Erythroblast (primary cell): ENCODE measurements at regions not wholly inside any gene's neighbourhood (a gene's known extent, or its start where the extent isn't known, plus 50 kb on each side); places are given as distances from the start of the nearest gene placed in this dataset.

ENCODE experiments used
- DNase-seq, 2 experiments: peaks; one replicate each; lab custom pipeline; 2025; lab: John Stamatoyannopoulos, UW
- GATA1 ChIP-seq: IDR thresholded peaks from 2 replicates; pipeline ENCODE4 v1.6.1; 2011; ENCODE audit warnings: low read depth, mild to moderate bottlenecking, control low read depth, low read length, moderate library complexity
- POLR2A ChIP-seq: IDR thresholded peaks from 2 replicates; pipeline ENCODE4 v1.6.1; 2011; ENCODE audit warnings: mild to moderate bottlenecking, low read length

- no peak for DNase-seq
- TF ChIP-seq GATA1, result no peak
- TF ChIP-seq POLR2A, result no peak
Measured at GRCh38 chr10:33519130-33519860, 184.8 kb upstream of the NRP1 start.

GRCh38 chr10:33510206-33510605 is 175.7 kb upstream of the NRP1 start:
- TF ChIP-seq POLR2A (no peak), GATA1 (no peak)
- DNase-seq, result no peak

DNA sequence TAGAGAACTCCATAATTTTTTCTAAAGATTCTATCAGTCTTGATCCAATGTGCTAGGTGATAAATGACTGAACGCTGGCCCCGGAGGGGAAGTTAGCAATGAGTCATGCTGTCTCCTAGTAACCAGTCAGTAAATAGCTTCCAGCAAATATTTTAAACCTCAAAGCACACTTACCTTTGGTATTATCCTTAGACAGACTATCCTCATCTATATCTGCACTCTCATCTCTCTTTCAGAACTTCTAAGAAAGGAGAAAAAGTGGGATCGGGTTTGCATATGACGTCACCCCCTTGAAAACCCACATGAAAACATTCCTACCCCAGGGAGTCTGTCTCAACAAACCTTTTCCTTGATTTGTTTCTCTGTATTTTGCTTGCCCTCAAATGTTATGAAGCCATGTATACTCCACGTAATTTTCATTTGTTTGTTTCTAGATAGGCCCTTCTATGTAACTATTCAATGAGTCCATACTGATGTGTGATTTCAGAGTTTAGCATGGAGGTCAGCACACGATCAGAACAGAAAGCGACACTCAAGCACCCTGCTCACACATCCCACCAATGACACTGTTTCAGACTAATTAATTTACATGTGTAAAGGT is 174.9 kb upstream of the NRP1 start:
- peak; percentile 1 to 7 for DNase-seq
- no peak for TF ChIP-seq POLR2A
- no peak for TF ChIP-seq GATA1

DNA sequence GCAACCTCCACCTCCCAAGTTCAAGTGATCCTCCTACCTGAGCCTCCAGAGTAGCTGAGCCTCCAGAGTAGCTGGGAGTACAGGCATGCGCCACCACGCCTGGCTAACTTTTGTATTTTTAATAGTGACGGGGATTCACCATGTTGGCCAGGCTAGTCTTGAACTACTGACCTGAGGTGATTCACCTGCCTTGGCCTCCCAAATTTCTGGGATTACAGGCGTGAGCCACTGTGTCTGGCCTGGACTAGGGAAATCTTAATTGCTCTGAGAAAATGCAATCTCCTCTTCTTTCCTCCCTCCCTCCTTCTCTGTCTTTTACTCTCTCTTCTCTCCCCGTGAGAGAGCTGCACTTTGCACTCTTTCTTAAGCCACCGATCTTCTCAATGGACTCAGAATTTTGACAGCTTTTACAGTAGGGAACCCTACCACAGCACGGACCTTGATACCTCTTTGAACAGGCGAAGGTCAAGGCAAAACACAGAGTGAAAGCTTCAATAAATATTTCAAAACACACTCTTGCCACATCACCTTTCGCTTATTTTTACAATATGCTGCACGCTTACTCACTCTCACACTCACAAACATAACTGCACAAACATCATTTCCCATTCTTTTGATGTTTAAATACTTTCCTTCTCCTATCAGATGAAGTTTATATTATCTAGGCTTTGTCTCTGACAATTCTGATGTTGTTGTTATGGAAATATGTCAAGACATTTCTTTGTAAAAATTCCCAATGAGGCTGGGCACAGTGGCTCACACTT is 173.4 kb upstream of the NRP1 start:
- DNase-seq, result no peak
- no peak for TF ChIP-seq POLR2A
- no peak for TF ChIP-seq GATA1

GRCh38 chr10:33506838-33507661 is 172.6 kb upstream of the NRP1 start:
- no peak for DNase-seq
- TF ChIP-seq POLR2A (no peak), GATA1 (no peak)

DNA sequence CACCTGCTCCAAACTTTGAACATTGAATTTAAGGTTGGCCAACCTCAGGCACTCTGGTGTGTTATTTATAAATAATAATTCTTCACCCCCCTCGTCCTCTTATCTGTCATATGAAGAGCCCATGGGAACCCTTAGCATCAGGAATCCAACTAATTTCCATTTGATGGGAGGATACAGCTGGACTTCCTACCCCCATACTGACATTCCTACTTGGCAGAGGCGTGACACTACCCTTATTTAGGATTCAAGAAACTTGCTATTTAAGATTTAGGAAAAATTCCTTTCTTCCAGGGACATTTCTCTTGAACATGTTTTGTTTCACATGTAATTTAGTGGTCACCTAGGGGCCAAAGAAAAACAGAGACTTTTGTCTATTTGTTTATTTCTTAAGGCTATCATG is 171.9 kb upstream of the NRP1 start:
- TF ChIP-seq GATA1 (no peak), POLR2A (no peak)
- no peak for DNase-seq

DNA sequence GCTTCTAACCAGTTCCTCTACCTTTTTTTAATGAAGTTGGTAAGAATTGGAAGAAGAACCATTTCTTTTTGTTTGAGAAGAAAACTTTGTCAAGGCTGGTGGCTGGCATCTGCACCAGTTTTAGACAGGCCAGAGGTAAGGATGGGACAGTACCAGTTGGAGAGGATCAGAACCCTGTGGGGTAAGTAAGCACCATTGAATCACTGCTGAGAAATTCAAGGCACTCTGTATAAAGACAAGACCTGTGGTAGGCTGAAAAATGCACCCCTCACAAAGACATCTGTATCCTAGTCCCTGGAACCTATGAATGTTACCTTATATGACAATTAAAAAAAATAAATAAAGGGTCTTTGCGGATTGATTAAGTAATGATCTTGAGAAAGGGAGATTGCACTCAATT is 166.7 kb upstream of the NRP1 start:
- TF ChIP-seq GATA1 (no peak), POLR2A (no peak)
- DNase-seq, result no peak

DNA sequence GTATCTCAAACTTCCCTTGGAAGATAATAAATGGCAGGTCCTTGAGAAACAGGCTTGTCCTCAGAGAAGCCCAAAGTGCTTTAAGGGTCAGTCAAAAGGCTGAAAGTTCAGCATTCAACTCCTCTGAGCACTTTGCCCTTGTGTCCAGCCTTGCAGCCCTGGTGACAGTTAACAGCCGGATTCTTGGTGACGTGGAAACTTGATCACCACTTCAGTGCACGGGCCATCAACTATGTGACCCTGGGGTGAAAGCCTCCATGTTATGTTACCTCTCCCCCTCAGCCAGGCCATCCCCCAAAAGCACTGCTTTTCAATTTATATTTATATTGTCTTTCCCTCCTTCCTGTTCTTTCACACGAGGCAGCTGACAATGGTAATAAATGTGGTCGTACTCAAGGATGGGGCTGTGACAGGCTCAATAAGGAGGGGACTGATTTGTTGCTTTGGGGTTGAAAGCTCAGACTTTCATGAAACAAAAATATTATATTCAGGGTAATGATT is 164.0 kb upstream of the NRP1 start:
- DNase-seq, result no peak
- TF ChIP-seq GATA1 (no peak), POLR2A (no peak)

DNA sequence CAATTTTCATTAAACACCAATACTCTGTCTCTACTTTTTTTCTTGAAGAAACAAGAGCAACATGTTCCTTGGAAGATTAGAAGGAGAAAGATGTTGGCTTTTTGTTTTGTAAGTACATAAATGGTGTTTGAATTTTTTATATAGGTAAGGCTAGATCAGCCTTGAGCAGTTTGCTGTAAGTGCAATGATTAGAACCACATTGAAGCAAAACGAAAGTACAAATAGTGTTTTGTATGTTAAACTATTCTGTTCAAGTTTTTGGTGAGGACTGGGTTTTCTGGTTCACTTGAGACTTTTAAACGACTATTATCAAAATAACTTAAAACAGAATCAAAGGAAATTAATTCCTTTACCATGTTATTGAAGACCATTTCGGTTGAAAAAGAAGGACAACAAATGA is 162.9 kb upstream of the NRP1 start:
- no peak for TF ChIP-seq GATA1
- TF ChIP-seq POLR2A, result no peak
- DNase-seq, result no peak

GRCh38 chr10:33496096-33496495 is 161.6 kb upstream of the NRP1 start:
- TF ChIP-seq POLR2A, result no peak
- TF ChIP-seq GATA1, result no peak
- no peak for DNase-seq

DNA sequence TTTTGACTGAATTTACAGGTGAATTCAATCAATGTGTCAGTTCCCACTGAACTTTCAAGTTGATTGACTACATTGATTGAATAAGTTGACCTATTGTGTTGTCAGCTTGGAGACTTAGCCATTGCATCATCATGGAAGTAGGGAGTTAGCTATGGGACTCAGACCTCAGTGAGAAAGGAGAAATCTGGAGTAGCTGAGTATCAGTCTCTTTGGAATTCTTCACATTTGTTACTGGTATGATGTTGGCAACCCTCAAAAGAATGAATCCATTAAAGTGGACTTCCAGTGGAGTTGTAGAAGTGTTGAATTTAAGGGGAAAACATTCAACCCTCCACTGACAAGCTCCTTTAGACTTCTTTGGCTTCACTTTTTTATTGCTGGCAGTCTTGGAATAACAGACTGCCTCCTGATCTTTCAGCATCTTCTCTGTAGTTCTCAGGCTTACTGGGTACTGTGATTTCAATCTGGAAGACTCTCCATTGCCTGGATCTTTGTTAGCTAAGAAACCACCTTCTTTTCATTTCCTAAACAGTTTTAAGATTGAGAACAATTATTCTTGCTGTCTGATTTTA is 160.3 kb upstream of the NRP1 start:
- TF ChIP-seq GATA1, result no peak
- no peak for TF ChIP-seq POLR2A
- DNase-seq, result no peak

DNA sequence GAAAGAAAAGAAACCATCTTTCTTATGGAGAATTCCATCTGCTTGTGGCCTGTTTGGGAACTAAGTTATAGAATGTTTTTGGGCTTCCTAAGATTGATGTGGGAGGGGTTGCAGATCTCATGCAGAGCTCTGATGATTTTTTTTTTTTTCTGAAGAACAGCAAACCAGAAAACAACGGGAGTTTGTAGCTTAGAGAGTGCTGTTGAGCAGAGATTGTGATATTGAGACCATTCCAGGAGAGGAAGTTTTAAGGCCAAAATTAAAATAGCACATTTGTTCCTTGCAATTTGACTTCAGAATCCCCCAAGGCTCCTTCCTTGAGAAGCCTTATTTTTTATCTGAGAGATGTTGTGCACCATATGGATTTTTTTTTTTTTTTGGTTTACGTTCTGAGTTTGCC is 159.5 kb upstream of the NRP1 start:
- DNase-seq, result no peak

DNA sequence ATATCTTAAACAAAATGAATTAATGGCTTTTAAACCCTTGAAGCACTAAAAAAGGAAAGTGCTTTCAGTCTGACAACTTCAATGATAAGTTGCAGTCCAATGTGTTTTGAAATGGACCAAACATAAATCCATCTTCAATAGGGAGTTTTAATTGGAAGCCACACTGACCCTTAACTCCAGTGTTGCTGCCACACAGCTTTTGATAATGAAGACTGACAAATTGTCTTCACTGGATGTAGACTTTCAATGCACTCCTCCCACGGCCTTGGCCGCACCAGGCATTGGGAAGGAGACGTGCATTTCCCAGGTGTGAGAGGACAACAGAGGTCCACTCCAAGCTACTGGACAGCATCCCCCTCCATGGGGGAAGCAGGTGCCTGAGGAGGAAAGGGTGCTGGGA is 159.0 kb upstream of the NRP1 start:
- no peak for DNase-seq

More for the DNA sequence above, 159.5 kb upstream of the NRP1 start:
- TF ChIP-seq POLR2A, result no peak
- no peak for TF ChIP-seq GATA1

More for the DNA sequence above, 159.0 kb upstream of the NRP1 start:
- no peak for TF ChIP-seq GATA1
- TF ChIP-seq POLR2A, result no peak
